GM12875 (cell line): ENCODE measurements at regions not wholly inside any gene's neighbourhood (a gene's known extent, or its start where the extent isn't known, plus 50 kb on each side); places are given as distances from the start of the nearest gene placed in this dataset.
"Not testable (repeated sequence)": the region's sequence is repeated elsewhere in the genome, so short reads cannot be mapped to it uniquely, and the experiment has no call there.

Experiments used
- H3K4me3 ChIP-seq: one replicate; pipeline ENCODE4 v1.5.1; 2011; ENCODE audit warnings: low read depth, low read length, control low read depth
- CTCF ChIP-seq: IDR thresholded peaks from 2 replicates; pipeline ENCODE4 v1.5.1; 2011; ENCODE audit warnings: low read depth, mild to moderate bottlenecking, control low read depth, inconsistent platforms, low read length, moderate library complexity, borderline replicate concordance; ENCODE audit not compliant: insufficient read depth

GRCh38 chr7:68063171-68063570 lies 1066.5 kb downstream of the TYW1 start:
- TF ChIP-seq CTCF = no peak
- H3K4me3 ChIP-seq = no peak overlapping the region

GRCh38 chr7:68065581-68065980 lies 1068.9 kb downstream of the TYW1 start:
- H3K4me3 ChIP-seq = no peak overlapping the region
- no peak for TF ChIP-seq CTCF

- TF ChIP-seq CTCF = no peak
- H3K4me3 ChIP-seq = no peak overlapping the region
These were observed 1071.2 kb downstream of the TYW1 start for GRCh38 chr7:68067845-68068244.

GRCh38 chr7:68070992-68071391 lies 1074.4 kb downstream of the TYW1 start:
- no peak for TF ChIP-seq CTCF
- H3K4me3 ChIP-seq = no peak overlapping the region

- TF ChIP-seq CTCF = no peak
- H3K4me3 ChIP-seq = no peak overlapping the region
These were observed 1077.1 kb downstream of the TYW1 start for GRCh38 chr7:68073701-68074100.

GRCh38 chr7:68074242-68074641 lies 1077.6 kb downstream of the TYW1 start:
- no peak for TF ChIP-seq CTCF
- no peak overlapping the region for H3K4me3 ChIP-seq

- no peak overlapping the region for H3K4me3 ChIP-seq
- no peak for TF ChIP-seq CTCF
These were observed 1081.6 kb downstream of the TYW1 start for GRCh38 chr7:68078157-68078710.

GRCh38 chr7:68082066-68082960 lies 1085.7 kb downstream of the TYW1 start:
- not testable (repeated sequence) for H3K4me3 ChIP-seq

GRCh38 chr7:68082961-68083657 lies 1086.5 kb downstream of the TYW1 start:
- H3K4me3 ChIP-seq = not testable (repeated sequence)
